ENCODE measurements at regions not wholly inside any gene's neighbourhood (a gene's known extent, or its start where the extent isn't known, plus 50 kb on each side); places are given as distances from the start of the nearest gene placed in this dataset.

DNA sequence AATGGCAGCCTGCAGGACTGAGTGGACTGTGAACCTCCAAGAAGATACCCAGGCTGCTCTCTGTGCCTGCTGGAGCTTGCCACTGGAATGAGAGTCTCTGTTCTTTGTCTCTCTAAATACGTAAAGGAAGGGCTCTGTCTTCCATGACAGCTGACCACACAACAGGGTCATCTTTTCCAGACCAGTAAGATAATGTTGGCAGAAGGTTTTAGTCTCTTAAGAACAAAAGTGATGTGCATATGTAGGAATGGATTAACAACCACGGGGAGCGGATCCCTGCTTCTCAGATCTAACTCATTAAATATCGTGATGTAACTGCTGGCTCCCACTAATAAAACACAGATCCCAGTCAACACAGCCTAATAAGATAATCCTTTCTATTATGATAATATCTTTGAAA is 67.5 kb downstream of the MAP10 start:
- no peak overlapping the region for H3K9ac ChIP-seq (replicated peaks in 1 of 4; ENCODE audit: extremely low read depth in 1 of 4, low read depth in 3 of 4, low read length in 3 of 4)
- H3K56ac ChIP-seq (replicated peaks; ENCODE audit: insufficient read length, low read depth, low read length): no peak overlapping the region
- no peak overlapping the region for H4K91ac ChIP-seq (replicated peaks; ENCODE audit: insufficient read length, low read length)
- H3K23me2 ChIP-seq (ENCODE audit: low read depth, low read length): no peaks in the 10 kb centered on the region; the same call in 1 of the 2 replicates
- POLR2A ChIA-PET (ENCODE audit: partially characterized antibody): interaction anchor here (0.8 kb wide), 1 partner anchor 10 kb away, joined by 3 read pairs; no protein-coding TSS in a partner anchor
- no peak overlapping the region for H2BK5ac ChIP-seq (ENCODE audit: low read depth, low read length)
- 93% methylated on average over 4 of the region's 4 CpGs; no CpG with 5 or more reads in 1 of the 2 experiments for WGBS, 2 experiments (ENCODE audit: extremely low coverage in 1 of 2, insufficient coverage in 1 of 2, insufficient read length in 1 of 2, insufficient replicate concordance in 2 of 2, low coverage in 1 of 2, low lambda C conversion rate in 2 of 2, missing lambda C conversion rate in 1 of 2)
- H3K4ac ChIP-seq (replicated peaks; ENCODE audit: insufficient read length, low read depth, low read length): no peak overlapping the region
- no peaks in the 10 kb centered on the region for H3K79me1 ChIP-seq (ENCODE audit: low read depth, low read length)
- no peak overlapping the region for H2AFZ ChIP-seq (ENCODE audit: low read length)
- no peak for TF ChIP-seq TBP (IDR thresholded peaks at IDR 0.05; ENCODE audit: low read depth, low read length)
- no peak overlapping the region for H3K27ac ChIP-seq (ENCODE audit: low read depth, low read length)
- FAIRE-seq (no peak), DNase-seq (ENCODE audit: low read depth in 1 of 2, low spot score in 2 of 2) (no peak)
- CTCF ChIA-PET (ENCODE audit: partially characterized antibody): interaction anchor here (1.0 to 1.4 kb wide), 4 partner anchors 9 to 152 kb away, joined by 3 to 5 read pairs (median 3); no protein-coding TSS in a partner anchor
- no peak overlapping the region for H3K23ac ChIP-seq (ENCODE audit: insufficient read length)
- H2BK12ac ChIP-seq (ENCODE audit: low read depth, low read length): no peak overlapping the region
- no peaks in the 10 kb centered on the region for H3K79me2 ChIP-seq (ENCODE audit: control insufficient read depth in 1 of 2, insufficient read depth in 2 of 2, low read length in 2 of 2)
- H2BK120ac ChIP-seq (replicated peaks; ENCODE audit: low read depth, low read length): no peak overlapping the region
- no peak overlapping the region for H3K4me2 ChIP-seq (ENCODE audit: insufficient read depth in 1 of 2, low read depth in 2 of 2, low read length in 2 of 2)
- no peak overlapping the region for H3K18ac ChIP-seq (ENCODE audit: extremely low read depth, low read length)
- no peak overlapping the region for H4K8ac ChIP-seq (ENCODE audit: extremely low read depth, insufficient read depth, low read length)
- H3K4me3 ChIP-seq (ENCODE audit: extremely low read depth in 1 of 4, insufficient read depth in 2 of 4, low read depth in 3 of 4, low read length in 4 of 4): no peak overlapping the region
- H3K4me1 ChIP-seq (replicated peaks in 1 of 4; ENCODE audit: control insufficient read depth in 3 of 4, insufficient read depth in 4 of 4, low read length in 3 of 4): no peaks in the 10 kb centered on the region
- H3K9me3 ChIP-seq (ENCODE audit: insufficient read depth in 2 of 2, low read depth in 1 of 2, low read length in 1 of 2): no peaks in the 10 kb centered on the region
- H3K36me3 ChIP-seq (ENCODE audit: control insufficient read depth in 2 of 4, insufficient read depth in 4 of 4, low read length in 3 of 4): no peaks in the 10 kb centered on the region
- no peak overlapping the region for H2BK15ac ChIP-seq (ENCODE audit: low read length)
- no peak overlapping the region for H4K5ac ChIP-seq (ENCODE audit: insufficient read length, low read depth, low read length)
- no peak overlapping the region for H3K14ac ChIP-seq (ENCODE audit: insufficient read length)
- no peaks in the 10 kb centered on the region; a peak in 1 of 7 replicates for H3K27me3 ChIP-seq (replicated peaks in 1 of 4; ENCODE audit: control insufficient read depth in 3 of 4, extremely low read depth in 1 of 4, insufficient read depth in 3 of 4, low read length in 3 of 4)
- H2AK5ac ChIP-seq (ENCODE audit: low read depth, low read length): no peak overlapping the region
- H2BK20ac ChIP-seq (ENCODE audit: low read length): no peak overlapping the region
- H4K20me1 ChIP-seq (replicated peaks in 1 of 2; ENCODE audit: control insufficient read depth in 1 of 2, insufficient read depth in 2 of 2, low read length in 2 of 2): peaks cover 0 to 2% of the 10 kb centered on the region in 2 experiments
